GM21825 (cell line): ENCODE measurements at regions not wholly inside any gene's neighbourhood (a gene's known extent, or its start where the extent isn't known, plus 50 kb on each side); places are given as distances from the start of the nearest gene placed in this dataset.
"Not testable (repeated sequence)": the region's sequence is repeated elsewhere in the genome, so short reads cannot be mapped to it uniquely, and the experiment has no call there.

Experiments
- ATAC-seq: cut with Tn5 transposase; IDR thresholded peaks from one replicate; pipeline ENCODE4 v1.9.1; 2021; ENCODE audit warnings: mild to moderate bottlenecking, moderate library complexity; ENCODE audit not compliant: unreplicated experiment

GRCh38 chr10:14429043-14429700, 98.4 kb upstream of the FRMD4A start:
- no peak for ATAC-seq

- ATAC-seq = no peak
Measured at GRCh38 chr10:14425034-14425433, 94.3 kb upstream of the FRMD4A start.

GRCh38 chr10:14423111-14423744, 92.5 kb upstream of the FRMD4A start:
- ATAC-seq = no peak

- no peak for ATAC-seq
Measured at GRCh38 chr10:14422431-14422830, 91.7 kb upstream of the FRMD4A start.

- no peak for ATAC-seq
Measured at GRCh38 chr10:14421941-14422340, 91.2 kb upstream of the FRMD4A start.

- ATAC-seq = not testable (repeated sequence)
Measured at GRCh38 chr10:14417336-14417735, 86.6 kb upstream of the FRMD4A start.

GRCh38 chr10:14416308-14416700, 85.6 kb upstream of the FRMD4A start:
- no peak for ATAC-seq

GRCh38 chr10:14415676-14416307, 85.1 kb upstream of the FRMD4A start:
- no peak for ATAC-seq

GRCh38 chr10:14414901-14415300, 84.2 kb upstream of the FRMD4A start:
- no peak for ATAC-seq

GRCh38 chr10:14413523-14413922, 82.8 kb upstream of the FRMD4A start:
- no peak for ATAC-seq

- no peak for ATAC-seq
Measured at GRCh38 chr10:14412624-14413023, 81.9 kb upstream of the FRMD4A start.

- ATAC-seq = no peak
Measured at GRCh38 chr10:14409856-14410458, 79.2 kb upstream of the FRMD4A start.

GRCh38 chr10:14409247-14409646, 78.5 kb upstream of the FRMD4A start:
- ATAC-seq = no peak

GRCh38 chr10:14408139-14408538, 77.4 kb upstream of the FRMD4A start:
- ATAC-seq = no peak

- no peak for ATAC-seq
Measured at GRCh38 chr10:14407567-14407966, 76.8 kb upstream of the FRMD4A start.

GRCh38 chr10:14405076-14406065, 74.6 kb upstream of the FRMD4A start:
- no peak for ATAC-seq

- ATAC-seq = no peak
Measured at GRCh38 chr10:14403881-14404623, 73.3 kb upstream of the FRMD4A start.

- ATAC-seq = no peak
Measured at GRCh38 chr10:14403359-14403758, 72.6 kb upstream of the FRMD4A start.

GRCh38 chr10:14399641-14400040, 68.9 kb upstream of the FRMD4A start:
- no peak for ATAC-seq

GRCh38 chr10:14397066-14397465, 66.3 kb upstream of the FRMD4A start:
- ATAC-seq = no peak
